Endothelial cell of umbilical vein (primary cell): ENCODE measurements at regions not wholly inside any gene's neighbourhood (a gene's known extent, or its start where the extent isn't known, plus 50 kb on each side); places are given as distances from the start of the nearest gene placed in this dataset.

Experiments used
- CTCF ChIP-seq, 2 donors: IDR thresholded peaks; 1 replicate in 1 of 2; 2 replicates in 1 of 2; pipeline ENCODE4 v1.5.1; 2011; ENCODE audit warnings: low read length in 2 of 2, mild to moderate bottlenecking in 2 of 2, moderate library complexity in 2 of 2, control low read depth in 1 of 2, inconsistent platforms in 1 of 2, low read depth in 1 of 2; ENCODE audit not compliant: insufficient read depth in 1 of 2; ENCODE audit errors: extremely low read depth in 1 of 2
- EZH2 ChIP-seq: IDR thresholded peaks from 2 replicates; pipeline ENCODE4 v1.6.1; 2012; ENCODE audit warnings: borderline replicate concordance, low read depth, mild to moderate bottlenecking, moderate library complexity, low read length, inconsistent platforms; ENCODE audit not compliant: severe bottlenecking
- FOS ChIP-seq: IDR thresholded peaks from 2 replicates; pipeline ENCODE4 v1.6.1; 2011; ENCODE audit warnings: mild to moderate bottlenecking, low read length, moderate library complexity, borderline replicate concordance; ENCODE audit not compliant: insufficient read depth
- GATA2 ChIP-seq: IDR thresholded peaks from 2 replicates; pipeline ENCODE4 v1.7.0; 2011; ENCODE audit warnings: low read depth, mild to moderate bottlenecking, moderate library complexity, mixed read lengths, low read length; ENCODE audit not compliant: insufficient read length, insufficient read depth
- MYC ChIP-seq: IDR thresholded peaks from one replicate; pipeline ENCODE4 v1.6.1; 2011; ENCODE audit warnings: mild to moderate bottlenecking, low read depth, low read length
- POLR2A ChIP-seq: IDR thresholded peaks from 2 replicates; pipeline ENCODE4 v1.6.1; 2012; ENCODE audit warnings: low read depth, mild to moderate bottlenecking, control low read depth, low read length
- POLR2AphosphoS5 ChIP-seq: IDR thresholded peaks from 2 replicates; pipeline ENCODE4 v1.6.1; 2012; ENCODE audit warnings: low read depth, mild to moderate bottlenecking, control low read depth, low read length, moderate library complexity; ENCODE audit not compliant: insufficient read depth
- TF ChIP-seq, protein P1 (sequence below): IDR thresholded peaks from 2 replicates; pipeline ENCODE4 v1.6.1; 2011; ENCODE audit not compliant: insufficient read depth, insufficient read length

- no peak for TF ChIP-seq CTCF (IDR thresholded peaks at IDR 0.05; ENCODE audit: extremely low read depth in 1 of 2, insufficient read depth in 1 of 2, low read depth in 1 of 2, low read length in 2 of 2)
- no peak for TF ChIP-seq GATA2
- TF ChIP-seq FOS = no peak
- TF ChIP-seq POLR2AphosphoS5 = no peak
- no peak for TF ChIP-seq EZH2
- TF ChIP-seq POLR2A = no peak
- no peak for TF ChIP-seq MYC
- TF ChIP-seq, protein P1, sequence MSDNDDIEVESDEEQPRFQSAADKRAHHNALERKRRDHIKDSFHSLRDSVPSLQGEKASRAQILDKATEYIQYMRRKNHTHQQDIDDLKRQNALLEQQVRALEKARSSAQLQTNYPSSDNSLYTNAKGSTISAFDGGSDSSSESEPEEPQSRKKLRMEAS = no peak
Measured at GRCh38 chr2:122422384-122422991, 667.0 kb downstream of the TSN start.
